D721Med (cell line): ENCODE measurements at regions not wholly inside any gene's neighbourhood (a gene's known extent, or its start where the extent isn't known, plus 50 kb on each side); places are given as distances from the start of the nearest gene placed in this dataset.

Source experiments
- DNase-seq: peaks from one replicate; pipeline ENCODE4 v3.0.0; 2011; ENCODE audit warnings: low spot score; ENCODE audit not compliant: insufficient read length
- FAIRE-seq: peaks from 2 replicates; lab custom pipeline; 2011; peaks lifted over from hg19 to GRCh38; lab: Jason Lieb, UNC
- TF ChIP-seq, protein P1 (sequence below): IDR thresholded peaks from 2 replicates; pipeline ENCODE4 v1.5.1; 2012; ENCODE audit warnings: mild to moderate bottlenecking, control low read depth; ENCODE audit not compliant: insufficient read depth; ENCODE audit errors: missing control alignments

DNA sequence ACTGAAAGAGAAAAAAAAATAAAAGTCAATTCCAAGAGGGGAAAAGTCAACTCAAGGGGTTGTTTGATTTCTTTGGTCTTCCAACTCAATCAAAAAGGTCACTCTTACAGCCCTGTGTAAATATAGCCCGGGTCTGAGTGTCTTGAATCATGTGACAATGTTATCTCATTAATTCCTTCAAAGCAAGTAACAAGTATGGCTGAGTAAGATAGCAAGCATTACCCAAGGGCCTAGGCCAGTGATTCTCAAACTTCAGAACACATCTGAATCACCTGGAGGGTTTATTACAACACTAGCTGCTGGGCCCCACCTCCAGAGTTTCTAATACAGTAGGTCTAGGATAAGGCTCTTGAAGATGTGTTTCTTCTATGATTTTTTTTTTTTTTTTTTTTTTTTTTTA lies 125.0 kb downstream of the PRLHR start:
- DNase-seq (no peak), FAIRE-seq (no peak)
- TF ChIP-seq, protein P1, sequence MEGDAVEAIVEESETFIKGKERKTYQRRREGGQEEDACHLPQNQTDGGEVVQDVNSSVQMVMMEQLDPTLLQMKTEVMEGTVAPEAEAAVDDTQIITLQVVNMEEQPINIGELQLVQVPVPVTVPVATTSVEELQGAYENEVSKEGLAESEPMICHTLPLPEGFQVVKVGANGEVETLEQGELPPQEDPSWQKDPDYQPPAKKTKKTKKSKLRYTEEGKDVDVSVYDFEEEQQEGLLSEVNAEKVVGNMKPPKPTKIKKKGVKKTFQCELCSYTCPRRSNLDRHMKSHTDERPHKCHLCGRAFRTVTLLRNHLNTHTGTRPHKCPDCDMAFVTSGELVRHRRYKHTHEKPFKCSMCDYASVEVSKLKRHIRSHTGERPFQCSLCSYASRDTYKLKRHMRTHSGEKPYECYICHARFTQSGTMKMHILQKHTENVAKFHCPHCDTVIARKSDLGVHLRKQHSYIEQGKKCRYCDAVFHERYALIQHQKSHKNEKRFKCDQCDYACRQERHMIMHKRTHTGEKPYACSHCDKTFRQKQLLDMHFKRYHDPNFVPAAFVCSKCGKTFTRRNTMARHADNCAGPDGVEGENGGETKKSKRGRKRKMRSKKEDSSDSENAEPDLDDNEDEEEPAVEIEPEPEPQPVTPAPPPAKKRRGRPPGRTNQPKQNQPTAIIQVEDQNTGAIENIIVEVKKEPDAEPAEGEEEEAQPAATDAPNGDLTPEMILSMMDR: no peak

DNA sequence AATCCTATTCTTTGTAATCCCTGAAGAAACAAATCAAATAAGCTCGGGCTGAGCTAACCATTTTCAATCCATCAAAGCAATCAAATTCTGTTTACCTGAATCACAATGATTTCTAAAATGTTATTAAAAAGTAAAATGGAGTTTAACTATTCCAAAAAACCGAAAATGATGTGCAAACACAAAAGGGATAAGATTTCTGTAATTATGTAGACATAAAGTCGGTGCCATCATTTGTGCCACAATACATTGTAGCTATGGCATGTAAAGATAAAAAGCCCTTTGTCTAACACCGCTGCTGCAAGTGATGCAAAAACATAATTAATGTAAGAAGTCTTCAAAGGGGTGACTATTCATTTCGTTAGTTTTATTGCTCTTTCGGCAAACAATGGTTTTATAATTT lies 125.1 kb upstream of the FAM204A start:
- TF ChIP-seq, protein P1: no peak
- no peak for FAIRE-seq

DNA sequence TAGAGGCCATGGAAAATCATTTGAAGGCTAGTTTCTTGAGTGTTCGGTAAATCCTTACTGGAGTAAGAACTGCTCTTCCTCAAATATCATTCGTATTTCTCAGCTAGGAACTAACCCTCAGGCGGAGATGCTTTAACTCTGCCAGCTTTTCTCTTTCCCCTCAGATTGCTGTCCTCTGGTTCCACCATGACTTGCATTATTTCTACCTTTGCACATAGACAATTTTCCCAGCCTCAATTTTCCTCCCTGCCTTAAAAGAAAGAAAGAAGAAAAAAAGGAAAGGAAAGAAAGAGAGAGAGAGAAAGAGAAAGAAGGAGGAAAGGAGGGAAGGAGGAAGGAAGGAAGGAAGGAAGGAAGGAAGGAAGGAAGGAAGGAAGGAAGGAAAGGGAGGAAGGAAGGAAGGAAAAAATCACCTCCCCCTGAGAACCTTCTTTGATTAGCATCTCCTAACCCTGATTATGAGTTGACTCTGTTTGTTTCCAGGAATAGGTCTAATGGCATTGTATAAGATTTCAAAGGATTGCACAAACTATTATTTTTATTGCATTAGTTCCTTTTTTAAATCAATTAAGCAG lies 123.3 kb upstream of the FAM204A start:
- no peak for DNase-seq
- FAIRE-seq: no peak
- TF ChIP-seq, protein P1: no peak

More for the DNA sequence above, 125.1 kb upstream of the FAM204A start:
- no peak for DNase-seq

DNA sequence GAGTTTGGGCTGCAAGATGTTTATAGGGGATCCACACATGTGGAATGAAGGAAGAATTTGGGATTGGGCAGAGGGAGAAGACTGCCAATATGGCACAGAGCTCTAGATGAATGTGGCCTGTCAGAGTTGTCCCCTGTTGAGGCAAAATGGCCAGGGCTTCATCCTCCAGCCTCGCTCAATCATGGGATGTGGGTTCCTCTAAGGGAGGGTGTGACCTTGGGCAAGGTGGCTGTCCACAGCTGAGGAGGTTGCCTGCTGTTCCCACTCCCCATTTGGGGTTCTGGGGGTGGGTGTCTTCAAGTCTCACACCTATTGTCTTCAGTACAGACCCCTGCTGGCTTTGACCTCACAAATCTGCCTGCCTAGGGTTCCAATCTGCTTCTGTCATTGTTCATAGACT lies 121.6 kb upstream of the FAM204A start:
- no peak for FAIRE-seq
- TF ChIP-seq, protein P1: no peak

DNA sequence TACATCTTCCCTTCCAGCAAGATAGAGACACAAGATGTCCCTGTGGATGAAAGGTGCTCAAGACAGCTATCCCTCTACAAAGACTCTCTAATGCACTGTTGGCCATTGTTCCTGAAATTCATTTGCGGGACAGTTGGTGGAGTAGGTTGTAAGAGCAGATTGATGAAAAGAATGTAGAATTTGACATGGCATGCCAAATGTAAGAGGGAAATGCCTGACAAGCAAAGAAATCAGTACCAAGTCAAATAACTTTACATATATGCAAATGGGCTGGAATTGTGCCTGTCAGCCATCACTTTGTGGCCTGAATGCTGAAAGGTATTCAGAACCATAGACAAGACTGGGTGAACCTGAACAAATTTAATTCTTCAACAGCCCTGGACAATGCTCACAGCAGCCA lies 120.3 kb upstream of the FAM204A start:
- TF ChIP-seq, protein P1: no peak
- FAIRE-seq: no peak
- DNase-seq: no peak

More for the DNA sequence above, 121.6 kb upstream of the FAM204A start:
- no peak for DNase-seq

DNA sequence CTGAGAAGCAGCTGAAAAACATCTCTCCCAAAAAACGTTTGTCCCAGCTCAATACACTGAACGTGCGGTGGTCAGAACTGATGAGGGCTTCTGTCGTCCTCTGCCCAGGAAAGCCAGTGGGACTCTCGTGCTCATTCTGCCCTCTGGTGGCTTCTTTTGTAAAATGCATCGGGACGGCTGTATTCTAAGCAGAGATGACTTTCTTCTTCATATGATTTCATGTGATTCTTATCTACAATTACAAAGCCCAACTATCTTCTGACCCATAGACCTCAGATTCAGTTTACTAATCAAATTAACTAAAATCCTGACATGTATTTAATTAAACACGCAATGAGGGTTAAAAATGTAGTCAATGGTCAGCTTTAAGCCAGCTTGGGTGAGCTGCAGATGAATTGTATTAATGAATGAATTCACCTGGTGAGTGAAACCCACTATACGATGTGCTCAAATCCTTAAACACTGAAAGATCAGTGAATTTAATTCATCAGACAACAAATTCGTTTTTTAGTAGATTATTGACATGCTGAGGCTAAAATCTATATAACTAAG lies 117.6 kb upstream of the FAM204A start:
- DNase-seq: peak; percentile 13
- TF ChIP-seq, protein P1: peak; percentile 73
- FAIRE-seq: no peak

DNA sequence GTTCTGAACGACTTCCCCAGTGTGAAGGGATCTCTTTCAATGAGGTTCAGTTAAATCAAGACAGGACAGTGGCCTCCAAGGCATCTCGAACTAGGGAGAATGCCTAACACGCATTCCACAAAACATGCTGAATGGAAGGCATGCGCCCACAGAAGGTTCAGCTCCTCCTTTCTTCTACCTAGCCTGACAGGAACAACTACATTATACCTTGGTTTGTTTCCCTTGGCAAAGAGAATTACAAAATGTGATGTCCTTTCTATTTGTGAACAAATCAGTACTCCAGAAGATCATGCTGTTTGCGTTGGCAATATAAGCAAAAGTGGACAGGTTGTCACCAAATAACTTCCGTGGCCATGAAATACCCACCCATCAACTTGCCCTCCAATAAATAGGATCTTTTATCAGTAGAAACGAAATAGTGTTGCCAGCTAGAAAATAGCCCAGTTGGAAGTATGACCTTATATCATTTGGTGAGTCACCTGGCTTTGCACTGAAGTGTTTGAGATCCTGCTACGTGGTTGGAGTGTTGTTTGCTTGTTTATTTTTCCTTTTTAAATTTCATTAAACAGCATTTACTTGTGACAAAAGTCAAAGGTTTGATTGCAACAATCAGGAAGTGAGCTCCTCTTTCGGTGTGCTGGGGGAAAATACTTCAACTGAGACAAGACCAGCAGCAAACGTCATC lies 117.0 kb upstream of the FAM204A start:
- FAIRE-seq (no peak), DNase-seq (no peak)
- TF ChIP-seq, protein P1: no peak
